Smooth muscle cell (in vitro differentiated cells): ENCODE measurements at regions not wholly inside any gene's neighbourhood (a gene's known extent, or its start where the extent isn't known, plus 50 kb on each side); places are given as distances from the start of the nearest gene placed in this dataset.
"Not testable (repeated sequence)": the region's sequence is repeated elsewhere in the genome, so short reads cannot be mapped to it uniquely, and the experiment has no call there.

Source experiments
- DNase-seq: peaks from one replicate; lab custom pipeline; 2025; ENCODE audit not compliant: unreplicated experiment; lab: John Stamatoyannopoulos, UW
- H2AFZ ChIP-seq: fragments of 200-600 bp; sonication (generic); 2 replicates; pipeline ENCODE4 v1.6.0; 2016; ENCODE audit warnings: antibody characterized with exemption, low read depth, mild to moderate bottlenecking
- H3F3A ChIP-seq: fragments of 200-600 bp; sonication (generic); 2 replicates; pipeline ENCODE4 v1.6.0; 2017; ENCODE audit warnings: antibody characterized with exemption, low read depth
- H3K27ac ChIP-seq: fragments of 200-600 bp; sonication (generic); 2 replicates; pipeline ENCODE4 v1.5.1; 2016; ENCODE audit warnings: low read depth, mild to moderate bottlenecking
- H3K27me3 ChIP-seq: fragments of 200-600 bp; sonication (generic); 2 replicates; pipeline ENCODE4 v1.6.1; 2016; ENCODE audit warnings: low read depth, mild to moderate bottlenecking
- H3K36me3 ChIP-seq: fragments of 200-600 bp; sonication (generic); 2 replicates; pipeline ENCODE4 v1.5.1; 2016; ENCODE audit warnings: low read depth
- H3K4me1 ChIP-seq: fragments of 200-600 bp; sonication (generic); 2 replicates; pipeline ENCODE4 v1.5.1; 2016; ENCODE audit warnings: low read depth
- H3K4me2 ChIP-seq: fragments of 200-600 bp; sonication (generic); 2 replicates; pipeline ENCODE4 v1.6.0; 2016; ENCODE audit warnings: mild to moderate bottlenecking
- H3K4me3 ChIP-seq: fragments of 200-600 bp; sonication (generic); 2 replicates; pipeline ENCODE4 v1.5.1; 2016; ENCODE audit warnings: mild to moderate bottlenecking
- H3K79me2 ChIP-seq: fragments of 200-600 bp; sonication (generic); 2 replicates; pipeline ENCODE4 v1.6.0; 2016; ENCODE audit warnings: low read depth, mild to moderate bottlenecking
- H3K9ac ChIP-seq: fragments of 200-600 bp; sonication (generic); 2 replicates; pipeline ENCODE4 v1.6.0; 2016; ENCODE audit warnings: low read depth
- H3K9me3 ChIP-seq: fragments of 200-600 bp; sonication (generic); replicated peaks from 2 replicates; pipeline ENCODE4 v1.5.1; 2016; ENCODE audit warnings: low read depth
- H4K20me1 ChIP-seq: fragments of 200-600 bp; sonication (generic); 2 replicates; pipeline ENCODE4 v1.6.0; 2016; ENCODE audit warnings: low read depth
- WGBS: methylation state at CpG from one replicate; pipeline ENCODE4 v1.1.7; 2016; ENCODE audit warnings: low lambda C conversion rate; 5-methylcytosine and 5-hydroxymethylcytosine counted together
- TF ChIP-seq, protein P1 (sequence below): fragments of 200-600 bp; sonication (generic); IDR thresholded peaks from 2 replicates; pipeline ENCODE4 v1.5.1; 2017; ENCODE audit warnings: borderline replicate concordance, mild to moderate bottlenecking, antibody characterized with exemption; ENCODE audit not compliant: insufficient read depth, poor library complexity, severe bottlenecking

DNA sequence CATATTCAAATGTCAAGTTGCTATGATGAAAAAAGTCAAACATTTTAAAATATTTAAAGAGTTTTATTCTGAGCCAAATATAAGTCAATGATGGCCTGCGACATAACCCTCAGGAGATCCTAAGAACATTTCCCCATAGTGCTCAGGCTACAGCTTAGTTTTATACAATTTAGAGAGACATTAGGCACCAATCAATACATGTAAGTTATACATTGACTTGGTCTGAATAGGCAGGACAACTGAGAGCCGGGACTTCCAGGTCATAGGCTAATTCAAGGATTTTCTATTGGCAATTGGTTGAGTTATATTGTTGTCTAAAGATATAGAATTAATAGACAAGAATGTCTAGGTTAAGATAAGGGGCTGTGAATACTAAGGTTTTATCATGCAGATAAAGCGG is 64.5 kb downstream of the UGT2B28 start:
- H2AFZ ChIP-seq, H3K27ac ChIP-seq, H3K4me2 ChIP-seq, H3K4me3 ChIP-seq, H3K9me3 ChIP-seq, H3K4me1 ChIP-seq, H3K27me3 ChIP-seq, DNase-seq, H3K9ac ChIP-seq, H3K79me2 ChIP-seq, H4K20me1 ChIP-seq, H3F3A ChIP-seq, H3K36me3 ChIP-seq: not testable (repeated sequence)
- 92% methylated on average over 3 of the region's 3 CpGs for WGBS

DNA sequence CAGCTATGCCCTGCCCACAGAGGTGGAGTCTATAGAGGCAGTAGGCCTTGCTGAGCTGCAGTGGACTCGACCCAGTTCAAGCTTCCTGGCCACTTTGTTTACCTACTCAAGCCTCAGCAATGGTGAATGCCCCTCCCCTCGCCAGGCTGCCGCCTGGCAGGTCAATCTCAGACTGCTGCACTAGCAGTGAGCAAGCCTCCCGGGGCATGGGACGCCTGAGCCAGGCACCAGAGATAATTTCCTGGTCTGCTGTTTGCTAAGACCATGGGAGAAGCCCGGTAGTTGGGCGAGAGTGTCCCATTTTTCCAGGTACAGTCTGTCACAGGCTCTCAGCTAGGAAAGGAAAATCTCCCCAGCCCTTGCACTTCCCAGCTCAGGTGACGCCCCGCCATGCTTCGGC is 68.5 kb downstream of the UGT2B28 start:
- not testable (repeated sequence) for H3K27me3 ChIP-seq, H3K4me3 ChIP-seq, H3K4me1 ChIP-seq, H3K36me3 ChIP-seq, H3F3A ChIP-seq, DNase-seq, H3K79me2 ChIP-seq, H4K20me1 ChIP-seq, H3K9ac ChIP-seq, H3K4me2 ChIP-seq, H3K27ac ChIP-seq, H3K9me3 ChIP-seq, H2AFZ ChIP-seq
- WGBS, result 91% methylated on average over 10 of the region's 10 CpGs

DNA sequence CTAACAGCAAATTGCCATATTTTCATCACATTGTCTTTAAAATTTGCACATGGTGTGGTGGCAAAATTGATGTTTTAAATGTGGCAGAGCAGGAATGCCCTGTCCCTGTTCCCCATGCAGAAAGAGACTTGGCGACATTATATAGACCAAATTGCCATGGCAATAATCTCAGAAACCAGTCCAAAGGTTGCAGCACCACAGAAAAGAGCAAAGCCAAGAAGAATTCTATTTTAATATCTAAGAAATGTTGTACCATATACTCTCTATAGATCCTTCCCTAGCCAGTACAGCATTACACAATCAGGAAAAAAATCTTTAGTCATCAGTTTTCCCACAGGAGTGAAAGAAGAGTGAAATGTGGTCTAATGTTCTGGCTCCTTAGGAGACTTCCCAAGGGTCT is 80.0 kb downstream of the UGT2B28 start:
- no peak overlapping the region for H2AFZ ChIP-seq
- H3K4me3 ChIP-seq, result peak overlapping the region; percentile 13
- H4K20me1 ChIP-seq, result no peaks in the 10 kb centered on the region
- H3K79me2 ChIP-seq, result no peaks in the 10 kb centered on the region
- H3K4me2 ChIP-seq, result no peak overlapping the region
- H3K9me3 ChIP-seq, result no peaks in the 10 kb centered on the region
- TF ChIP-seq, protein P1, sequence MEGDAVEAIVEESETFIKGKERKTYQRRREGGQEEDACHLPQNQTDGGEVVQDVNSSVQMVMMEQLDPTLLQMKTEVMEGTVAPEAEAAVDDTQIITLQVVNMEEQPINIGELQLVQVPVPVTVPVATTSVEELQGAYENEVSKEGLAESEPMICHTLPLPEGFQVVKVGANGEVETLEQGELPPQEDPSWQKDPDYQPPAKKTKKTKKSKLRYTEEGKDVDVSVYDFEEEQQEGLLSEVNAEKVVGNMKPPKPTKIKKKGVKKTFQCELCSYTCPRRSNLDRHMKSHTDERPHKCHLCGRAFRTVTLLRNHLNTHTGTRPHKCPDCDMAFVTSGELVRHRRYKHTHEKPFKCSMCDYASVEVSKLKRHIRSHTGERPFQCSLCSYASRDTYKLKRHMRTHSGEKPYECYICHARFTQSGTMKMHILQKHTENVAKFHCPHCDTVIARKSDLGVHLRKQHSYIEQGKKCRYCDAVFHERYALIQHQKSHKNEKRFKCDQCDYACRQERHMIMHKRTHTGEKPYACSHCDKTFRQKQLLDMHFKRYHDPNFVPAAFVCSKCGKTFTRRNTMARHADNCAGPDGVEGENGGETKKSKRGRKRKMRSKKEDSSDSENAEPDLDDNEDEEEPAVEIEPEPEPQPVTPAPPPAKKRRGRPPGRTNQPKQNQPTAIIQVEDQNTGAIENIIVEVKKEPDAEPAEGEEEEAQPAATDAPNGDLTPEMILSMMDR, result no peak
- no peak for DNase-seq
- no peaks in the 10 kb centered on the region for H3K27me3 ChIP-seq
- H3K27ac ChIP-seq, result no peak overlapping the region
- no peaks in the 10 kb centered on the region for H3K36me3 ChIP-seq
- H3K4me1 ChIP-seq, result no peaks in the 10 kb centered on the region
- no peaks in the 10 kb centered on the region for H3F3A ChIP-seq
- H3K9ac ChIP-seq, result no peak overlapping the region
- WGBS, result 66% methylated on average over 1 of the region's 1 CpG

DNA sequence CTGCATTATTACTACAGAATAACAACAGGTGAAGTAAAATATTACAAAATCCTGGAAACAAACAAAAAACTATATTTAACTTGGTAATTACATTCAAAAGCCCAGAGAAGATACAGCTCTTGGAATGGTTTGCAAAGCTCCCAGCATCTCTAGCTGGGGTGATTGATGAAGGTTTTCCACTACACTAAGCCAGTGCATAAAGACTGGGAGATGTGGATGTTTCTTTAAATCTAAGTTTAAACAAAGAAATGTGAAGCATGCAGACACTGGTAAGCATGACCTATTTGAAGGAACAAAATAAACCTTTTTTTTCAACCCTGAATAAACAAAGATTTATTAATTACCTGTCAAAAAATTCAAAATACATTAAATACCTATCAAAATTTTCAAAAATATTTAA is 80.5 kb downstream of the UGT2B28 start:
- H4K20me1 ChIP-seq, H3K4me1 ChIP-seq, H3K27me3 ChIP-seq, H2AFZ ChIP-seq, H3K9me3 ChIP-seq, H3K36me3 ChIP-seq, H3F3A ChIP-seq, H3K9ac ChIP-seq, DNase-seq, H3K79me2 ChIP-seq, H3K4me2 ChIP-seq, H3K27ac ChIP-seq: not testable (repeated sequence)
- peak overlapping the region; percentile 13 for H3K4me3 ChIP-seq

DNA sequence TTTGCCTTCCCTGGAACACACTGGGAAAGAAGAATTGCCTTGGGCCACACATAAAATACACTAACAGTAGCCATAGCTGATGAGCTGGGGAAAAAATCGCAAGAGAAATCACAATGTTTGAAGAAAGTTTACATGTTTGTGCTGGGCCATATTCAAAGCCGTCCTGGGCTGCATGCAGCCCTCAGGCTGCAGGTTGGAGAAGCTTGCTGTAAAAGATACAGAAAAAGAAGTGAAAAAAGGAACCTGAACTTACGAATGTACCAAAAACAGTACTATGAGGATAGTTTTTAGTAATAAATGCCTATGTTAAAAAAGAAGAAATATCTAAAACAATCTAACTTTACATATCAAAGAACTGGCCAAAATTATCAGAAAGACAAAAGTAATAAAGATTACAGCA is 82.1 kb downstream of the UGT2B28 start:
- Histone ChIP-seq H3K9me3 (no peaks in the 10 kb centered on the region), H3K79me2 (no peaks in the 10 kb centered on the region), H3K4me1 (no peaks in the 10 kb centered on the region), H3K4me3 (no peak overlapping the region), H3K9ac (no peak overlapping the region), H3K4me2 (no peak overlapping the region), H3K27ac (no peak overlapping the region), H3K36me3 (no peaks in the 10 kb centered on the region), H3F3A (no peaks in the 10 kb centered on the region), H3K27me3 (no peaks in the 10 kb centered on the region), H4K20me1 (no peaks in the 10 kb centered on the region), H2AFZ (no peak overlapping the region)
- WGBS, result 82% methylated on average over 3 of the region's 3 CpGs
- DNase-seq, result no peak
- TF ChIP-seq, protein P1, result no peak

DNA sequence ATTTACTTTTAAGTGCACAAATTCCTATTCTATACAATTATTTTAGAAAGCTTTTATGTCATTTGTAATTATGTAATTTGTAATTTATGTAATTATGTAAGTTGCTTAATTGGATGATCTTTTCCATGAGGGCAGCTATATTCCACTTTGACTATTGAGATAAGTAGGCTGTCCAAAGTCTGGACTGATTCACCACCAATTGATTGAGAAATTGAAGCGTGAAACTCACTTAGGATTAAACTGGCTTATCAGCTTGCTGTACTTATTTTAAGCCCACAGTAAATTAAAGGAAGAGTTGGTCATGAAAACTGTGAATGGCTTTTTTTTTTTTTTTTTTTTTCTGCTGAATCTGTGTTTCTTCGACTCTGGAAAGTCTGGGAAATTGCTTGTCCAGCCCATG is 87.4 kb downstream of the UGT2B28 start:
- not testable (repeated sequence) for H3K9ac ChIP-seq, H3F3A ChIP-seq, H3K4me2 ChIP-seq, H2AFZ ChIP-seq, H3K4me1 ChIP-seq, DNase-seq, H3K79me2 ChIP-seq, H3K27ac ChIP-seq, H4K20me1 ChIP-seq, H3K9me3 ChIP-seq, H3K4me3 ChIP-seq, H3K27me3 ChIP-seq, H3K36me3 ChIP-seq
- 18% methylated on average over 2 of the region's 2 CpGs for WGBS
